VCaP (cell line): ENCODE measurements at regions not wholly inside any gene's neighbourhood (a gene's known extent, or its start where the extent isn't known, plus 50 kb on each side); places are given as distances from the start of the nearest gene placed in this dataset.

Experiments
- H3K27ac ChIP-seq: fragments of 450-650 bp; 2 replicates; pipeline ENCODE4 v1.5.1; 2017
- CTCF ChIP-seq: fragments of 450-650 bp; conservative IDR thresholded peaks from 2 replicates; pipeline ENCODE4 v1.5.1; 2017; ENCODE audit warnings: mild to moderate bottlenecking, moderate library complexity

- no peak for TF ChIP-seq CTCF
These were observed 611.1 kb downstream of the AJAP1 start for GRCh38 chr1:5265438-5266075.

GRCh38 chr1:5264476-5264875 lies 610.1 kb downstream of the AJAP1 start:
- no peak for TF ChIP-seq CTCF

More at GRCh38 chr1:5265438-5266075, 611.1 kb downstream of the AJAP1 start:
- H3K27ac ChIP-seq = no peak overlapping the region

GRCh38 chr1:5256793-5257192 lies 602.4 kb downstream of the AJAP1 start:
- H3K27ac ChIP-seq = no peak overlapping the region
- TF ChIP-seq CTCF = no peak

More at GRCh38 chr1:5264476-5264875, 610.1 kb downstream of the AJAP1 start:
- no peak overlapping the region for H3K27ac ChIP-seq

- no peak for TF ChIP-seq CTCF
- H3K27ac ChIP-seq = no peak overlapping the region
These were observed 600.6 kb downstream of the AJAP1 start for GRCh38 chr1:5254975-5255374.

- no peak for TF ChIP-seq CTCF
- H3K27ac ChIP-seq = no peak overlapping the region
These were observed 599.8 kb downstream of the AJAP1 start for GRCh38 chr1:5254131-5254725.

- no peak overlapping the region for H3K27ac ChIP-seq
- TF ChIP-seq CTCF = no peak
These were observed 598.6 kb downstream of the AJAP1 start for GRCh38 chr1:5253036-5253435.

GRCh38 chr1:5250336-5250735 lies 595.9 kb downstream of the AJAP1 start:
- no peak for TF ChIP-seq CTCF

More at GRCh38 chr1:5250336-5250735, 595.9 kb downstream of the AJAP1 start:
- no peak overlapping the region for H3K27ac ChIP-seq
